ENCODE measurements at regions not wholly inside any gene's neighbourhood (a gene's known extent, or its start where the extent isn't known, plus 50 kb on each side); places are given as distances from the start of the nearest gene placed in this dataset.

DNA sequence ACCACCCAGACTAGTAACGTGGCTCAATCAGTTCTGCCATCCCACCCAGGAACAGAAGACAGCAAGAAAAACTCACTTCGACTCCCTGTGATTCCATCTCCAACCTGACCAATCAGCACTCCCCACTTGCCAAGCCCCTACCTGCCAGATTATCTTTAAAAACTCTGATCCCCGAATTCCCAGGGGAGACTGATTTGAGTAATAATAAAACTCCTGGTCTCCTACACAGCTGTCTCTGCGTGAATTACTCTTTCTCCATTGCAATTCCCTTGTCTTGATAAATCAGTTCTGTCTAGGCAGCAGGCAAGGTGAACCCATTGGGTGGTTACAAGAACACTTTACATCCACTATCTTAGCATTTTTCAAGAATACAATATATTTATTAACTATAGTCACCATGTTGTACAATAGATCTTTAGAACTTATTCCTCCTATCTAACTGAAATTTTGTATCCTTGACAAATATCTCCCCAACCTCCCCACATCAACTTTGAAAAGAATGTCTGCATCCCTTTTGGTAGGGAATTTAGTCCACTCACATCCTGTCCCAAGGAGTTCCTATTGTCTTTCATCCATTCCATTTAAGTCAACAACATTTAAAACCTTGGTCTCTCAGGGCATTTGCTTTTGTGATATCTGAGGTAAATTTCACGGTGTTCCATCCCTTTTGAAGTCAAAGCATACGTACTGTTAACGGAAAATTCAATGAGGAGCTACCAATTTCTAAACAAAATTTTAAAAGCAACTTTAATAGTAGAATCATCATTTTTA, 163.7 kb downstream of the MACC1 start:
- TF ChIP-seq, protein P1, sequence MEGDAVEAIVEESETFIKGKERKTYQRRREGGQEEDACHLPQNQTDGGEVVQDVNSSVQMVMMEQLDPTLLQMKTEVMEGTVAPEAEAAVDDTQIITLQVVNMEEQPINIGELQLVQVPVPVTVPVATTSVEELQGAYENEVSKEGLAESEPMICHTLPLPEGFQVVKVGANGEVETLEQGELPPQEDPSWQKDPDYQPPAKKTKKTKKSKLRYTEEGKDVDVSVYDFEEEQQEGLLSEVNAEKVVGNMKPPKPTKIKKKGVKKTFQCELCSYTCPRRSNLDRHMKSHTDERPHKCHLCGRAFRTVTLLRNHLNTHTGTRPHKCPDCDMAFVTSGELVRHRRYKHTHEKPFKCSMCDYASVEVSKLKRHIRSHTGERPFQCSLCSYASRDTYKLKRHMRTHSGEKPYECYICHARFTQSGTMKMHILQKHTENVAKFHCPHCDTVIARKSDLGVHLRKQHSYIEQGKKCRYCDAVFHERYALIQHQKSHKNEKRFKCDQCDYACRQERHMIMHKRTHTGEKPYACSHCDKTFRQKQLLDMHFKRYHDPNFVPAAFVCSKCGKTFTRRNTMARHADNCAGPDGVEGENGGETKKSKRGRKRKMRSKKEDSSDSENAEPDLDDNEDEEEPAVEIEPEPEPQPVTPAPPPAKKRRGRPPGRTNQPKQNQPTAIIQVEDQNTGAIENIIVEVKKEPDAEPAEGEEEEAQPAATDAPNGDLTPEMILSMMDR (IDR thresholded peaks at IDR 0.05; ENCODE audit: poor library complexity, severe bottlenecking): no peak
- no peak for TF ChIP-seq POLR2AphosphoS5 (IDR thresholded peaks at IDR 0.05)
- TF ChIP-seq EP300 (conservative IDR thresholded peaks at IDR 0.05; ENCODE audit: poor library complexity, severe bottlenecking): no peak
- TF ChIP-seq SMC3 (conservative IDR thresholded peaks at IDR 0.05; ENCODE audit: poor library complexity): no peak
- no peak for TF ChIP-seq TAF1 (IDR thresholded peaks at IDR 0.05; ENCODE audit: low read depth)

All from neural cell (in vitro differentiated cells).